ENCODE measurements at regions not wholly inside any gene's neighbourhood (a gene's known extent, or its start where the extent isn't known, plus 50 kb on each side); places are given as distances from the start of the nearest gene placed in this dataset.

- DNase-seq, result no peak
These were observed 1177.3 kb upstream of the CDH18 start for GRCh38 chr5:21165344-21165743.

GRCh38 chr5:21164425-21164824 is 1176.4 kb upstream of the CDH18 start:
- no peak for DNase-seq

GRCh38 chr5:21159510-21160059 is 1171.6 kb upstream of the CDH18 start:
- no peak for DNase-seq

- DNase-seq, result no peak
These were observed 1166.5 kb upstream of the CDH18 start for GRCh38 chr5:21154526-21154925.

GRCh38 chr5:21152611-21153010 is 1164.6 kb upstream of the CDH18 start:
- DNase-seq, result no peak

GRCh38 chr5:21145376-21145775 is 1157.4 kb upstream of the CDH18 start:
- DNase-seq, result no peak

- DNase-seq, result no peak
These were observed 1155.7 kb upstream of the CDH18 start for GRCh38 chr5:21143686-21144085.

- no peak for DNase-seq
These were observed 1154.8 kb upstream of the CDH18 start for GRCh38 chr5:21142791-21143190.

GRCh38 chr5:21140987-21141386 is 1153.0 kb upstream of the CDH18 start:
- no peak for DNase-seq

GRCh38 chr5:21126236-21126635 is 1138.2 kb upstream of the CDH18 start:
- no peak for DNase-seq

- no peak for DNase-seq
These were observed 1137.4 kb upstream of the CDH18 start for GRCh38 chr5:21125238-21125983.

GRCh38 chr5:21121213-21121612 is 1133.2 kb upstream of the CDH18 start:
- DNase-seq, result no peak

- DNase-seq, result no peak
These were observed 1109.7 kb upstream of the CDH18 start for GRCh38 chr5:21097661-21098060.

GRCh38 chr5:21094619-21095018 is 1106.6 kb upstream of the CDH18 start:
- DNase-seq, result no peak

- no peak for DNase-seq
These were observed 1099.8 kb upstream of the CDH18 start for GRCh38 chr5:21087766-21088165.

- no peak for DNase-seq
These were observed 1097.8 kb upstream of the CDH18 start for GRCh38 chr5:21085791-21086190.

- no peak for DNase-seq
These were observed 1084.0 kb upstream of the CDH18 start for GRCh38 chr5:21071986-21072385.

GRCh38 chr5:21071421-21071820 is 1083.4 kb upstream of the CDH18 start:
- DNase-seq, result no peak

- no peak for DNase-seq
These were observed 1082.9 kb upstream of the CDH18 start for GRCh38 chr5:21070858-21071257.

- DNase-seq, result no peak
These were observed 1079.7 kb upstream of the CDH18 start for GRCh38 chr5:21067724-21068123.

GRCh38 chr5:21063146-21063545 is 1075.1 kb upstream of the CDH18 start:
- DNase-seq, result no peak

- DNase-seq, result no peak
These were observed 1070.3 kb upstream of the CDH18 start for GRCh38 chr5:21058289-21058688.

- no peak for DNase-seq
These were observed 1063.9 kb upstream of the CDH18 start for GRCh38 chr5:21051945-21052344.

GRCh38 chr5:21049901-21050300 is 1061.9 kb upstream of the CDH18 start:
- no peak for DNase-seq

- DNase-seq, result no peak
These were observed 1043.0 kb upstream of the CDH18 start for GRCh38 chr5:21030981-21031380.
